IMR-90 (cell line): ENCODE measurements at regions not wholly inside any gene's neighbourhood (a gene's known extent, or its start where the extent isn't known, plus 50 kb on each side); places are given as distances from the start of the nearest gene placed in this dataset.
"Not testable (repeated sequence)": the region's sequence is repeated elsewhere in the genome, so short reads cannot be mapped to it uniquely, and the experiment has no call there.

Experiments
- ATAC-seq: fragments of 200-7000 bp; cut with Tn5 transposase; 2 replicates; pipeline ENCODE4 v1.9.1; 2020; ENCODE audit warnings: low read depth, mild to moderate bottlenecking, moderate library complexity
- BruUV-seq: library from RNA; stranded (reverse); fragments of 400-500 nt; replicated peaks from 2 replicates; lab custom pipeline; 2021; lab: Mats Ljungman, UMichigan
- CTCF ChIA-PET: fragments of 300-600 bp; formaldehyde crosslinking; extraction: SDS; loops from one replicate; lab custom pipeline; 2021; ENCODE audit warnings: antibody characterized with exemption; lab: Yijun Ruan, JAX
- POLR2A ChIA-PET: fragments of 300-600 bp; sonication (Branson Sonifier 250); formaldehyde crosslinking; loops from one replicate; lab custom pipeline; 2022; ENCODE audit warnings: antibody characterized with exemption; ENCODE audit not compliant: unreplicated experiment; lab: Charles Lee
- DNase-seq: peaks from one replicate; pipeline ENCODE4 v3.0.0; 2013
- H2AFZ ChIP-seq: replicated peaks from 2 replicates; pipeline ENCODE3; 2013; ENCODE audit warnings: low read length, mild to moderate bottlenecking; ENCODE audit not compliant: poor library complexity
- H2AK5ac ChIP-seq: 2 replicates; pipeline ENCODE4 v1.6.1; 2013; ENCODE audit warnings: low read depth, low read length, inconsistent platforms
- H2AK9ac ChIP-seq: replicated peaks from 2 replicates; pipeline ENCODE3; 2013; ENCODE audit warnings: mild to moderate bottlenecking, low read depth, low read length, moderate library complexity; ENCODE audit not compliant: poor library complexity
- H2BK120ac ChIP-seq: 2 replicates; pipeline ENCODE4 v1.6.1; 2013; ENCODE audit warnings: low read depth, low read length, inconsistent platforms
- H2BK15ac ChIP-seq: 3 replicates; pipeline ENCODE4 v1.6.1; 2013; ENCODE audit warnings: low read depth, low read length, inconsistent platforms
- H2BK20ac ChIP-seq: 2 replicates; pipeline ENCODE4 v1.6.1; 2013; ENCODE audit warnings: low read depth, mild to moderate bottlenecking, inconsistent platforms, low read length, moderate library complexity
- H2BK5ac ChIP-seq: 2 replicates; pipeline ENCODE4 v1.6.1; 2013; ENCODE audit warnings: mild to moderate bottlenecking, low read depth, low read length, inconsistent platforms; ENCODE audit not compliant: poor library complexity, severe bottlenecking
- H3K14ac ChIP-seq: replicated peaks from 2 replicates; pipeline ENCODE4 v1.6.1; 2013; ENCODE audit warnings: low read depth, low read length, inconsistent platforms
- H3K18ac ChIP-seq: 2 replicates; pipeline ENCODE4 v1.6.1; 2013; ENCODE audit warnings: low read depth, low read length, control low read depth
- H3K23ac ChIP-seq: 2 replicates; pipeline ENCODE4 v1.6.1; 2013; ENCODE audit warnings: low read depth, low read length, inconsistent platforms
- H3K27ac ChIP-seq: 2 replicates; pipeline ENCODE4 v1.5.1; 2013; ENCODE audit warnings: mild to moderate bottlenecking, control low read depth, low read length; ENCODE audit not compliant: insufficient read depth
- H3K27me3 ChIP-seq: 2 replicates; pipeline ENCODE4 v1.6.1; 2013; ENCODE audit warnings: low read length; ENCODE audit not compliant: control insufficient read depth, insufficient read depth
- H3K36me3 ChIP-seq: 2 replicates; pipeline ENCODE4 v1.6.1; 2013; ENCODE audit warnings: low read length, mixed read lengths; ENCODE audit not compliant: control insufficient read depth, insufficient read depth
- H3K4ac ChIP-seq: 2 replicates; pipeline ENCODE4 v1.6.1; 2013; ENCODE audit warnings: low read depth, low read length, inconsistent platforms
- H3K4me1 ChIP-seq: 2 replicates; pipeline ENCODE4 v1.6.1; 2013; ENCODE audit warnings: low read length, mixed read lengths; ENCODE audit not compliant: control insufficient read depth, insufficient read depth
- H3K4me2 ChIP-seq: 2 replicates; pipeline ENCODE4 v1.6.1; 2013; ENCODE audit warnings: low read depth, mild to moderate bottlenecking, control low read depth, low read length, moderate library complexity
- H3K4me3 ChIP-seq: 2 replicates; pipeline ENCODE4 v1.5.1; 2013; ENCODE audit warnings: low read depth, mild to moderate bottlenecking, control low read depth, low read length, moderate library complexity; ENCODE audit not compliant: insufficient read depth
- H3K56ac ChIP-seq: 2 replicates; pipeline ENCODE4 v1.6.1; 2013; ENCODE audit warnings: low read length, inconsistent platforms; ENCODE audit not compliant: insufficient read depth; ENCODE audit errors: extremely low read depth
- H3K79me1 ChIP-seq, 2 experiments: 2 replicates each; pipeline ENCODE4 v1.6.1; 2013; ENCODE audit warnings: low read length in 2 of 2, inconsistent platforms in 1 of 2, low read depth in 1 of 2
- H3K9ac ChIP-seq: 2 replicates; pipeline ENCODE4 v1.6.1; 2013; ENCODE audit warnings: low read depth, low read length, control low read depth
- H3K9me1 ChIP-seq: 2 replicates; pipeline ENCODE4 v1.6.1; 2013; ENCODE audit warnings: low read length, inconsistent platforms; ENCODE audit not compliant: insufficient read depth
- H3K9me3 ChIP-seq: 2 replicates; pipeline ENCODE4 v1.6.1; 2013; ENCODE audit warnings: low read length; ENCODE audit not compliant: control insufficient read depth, insufficient read depth
- H4K20me1 ChIP-seq: 2 replicates; pipeline ENCODE4 v1.6.1; 2013; ENCODE audit warnings: low read length, inconsistent platforms; ENCODE audit not compliant: insufficient read depth
- H4K5ac ChIP-seq: 2 replicates; pipeline ENCODE4 v1.6.1; 2013; ENCODE audit warnings: mild to moderate bottlenecking, low read depth, low read length, control low read depth
- H4K8ac ChIP-seq, 2 experiments: 2 replicates each; pipeline ENCODE4 v1.6.1; 2013; ENCODE audit warnings: low read depth in 2 of 2, low read length in 2 of 2, control low read depth in 1 of 2, inconsistent platforms in 1 of 2
- H4K91ac ChIP-seq: 2 replicates; pipeline ENCODE4 v1.6.1; 2013; ENCODE audit warnings: low read depth, low read length, inconsistent platforms; ENCODE audit not compliant: insufficient read depth
- WGBS, 2 experiments: methylation state at CpG; one replicate each; pipeline versions ENCODE4 v1.1.5 to v1.1.7; 2013; ENCODE audit warnings: missing lambda C conversion rate in 2 of 2; ENCODE audit not compliant: insufficient read length in 1 of 2; ENCODE audit errors: extremely low coverage in 2 of 2; 5-methylcytosine and 5-hydroxymethylcytosine counted together
- dilution Hi-C: fragments of 300-500 bp; cut with HindIII; formaldehyde crosslinking; loops from one replicate; pipeline ENCODE4 v1.14.3; 2018; ENCODE audit warnings: low sequenced_read_pairs; ENCODE audit not compliant: unreplicated experiment
- in situ Hi-C: fragments of 300-500 bp; cut with MboI; formaldehyde crosslinking; loops from 3 replicates; pipeline ENCODE4 v1.14.3; 2019; ENCODE audit warnings: low sequenced_read_pairs, inconsistent platforms, mixed read lengths
- intact Hi-C: fragments of 100-400 bp; cut with micrococcal nuclease; formaldehyde crosslinking; loops from 2 replicates; pipeline ENCODE4 v1.10.0; 2022

GRCh38 chr5:79902571-79902970, 88.5 kb downstream of the MTX3 start:
- H2BK5ac ChIP-seq, H2AK5ac ChIP-seq, H2BK15ac ChIP-seq, ATAC-seq, DNase-seq, H3K23ac ChIP-seq, H4K8ac ChIP-seq, H3K14ac ChIP-seq, H3K4me3 ChIP-seq, H3K4me1 ChIP-seq, H3K9me1 ChIP-seq, H4K5ac ChIP-seq, intact Hi-C loops, H4K20me1 ChIP-seq, CTCF ChIA-PET, H3K9me3 ChIP-seq, H4K91ac ChIP-seq, H2BK20ac ChIP-seq, H3K56ac ChIP-seq, POLR2A ChIA-PET, H3K4me2 ChIP-seq, H3K79me1 ChIP-seq, BruUV-seq, H3K27ac ChIP-seq, H2AFZ ChIP-seq, H2AK9ac ChIP-seq, H3K9ac ChIP-seq, H3K36me3 ChIP-seq, H2BK120ac ChIP-seq, H3K4ac ChIP-seq, H3K27me3 ChIP-seq, dilution Hi-C loops, H3K18ac ChIP-seq, in situ Hi-C loops: not testable (repeated sequence)
- WGBS, 2 experiments, result 93% methylated on average over 3 of the region's 10 CpGs; no CpG with 5 or more reads in 1 of the 2 experiments
